CD4-positive, alpha-beta T cell treated with Interleukin-15 for 4 hours (primary cell): ENCODE measurements at regions not wholly inside any gene's neighbourhood (a gene's known extent, or its start where the extent isn't known, plus 50 kb on each side); places are given as distances from the start of the nearest gene placed in this dataset.
"Not testable (repeated sequence)": the region's sequence is repeated elsewhere in the genome, so short reads cannot be mapped to it uniquely, and the experiment has no call there.

Experiments used
- DNase-seq: peaks from one replicate; pipeline ENCODE4 v3.0.0-alpha.2; 2020; ENCODE audit warnings: low spot score

- DNase-seq = no peak
Measured at GRCh38 chr9:75672478-75672877, 218.0 kb upstream of the PCSK5 start.

DNA sequence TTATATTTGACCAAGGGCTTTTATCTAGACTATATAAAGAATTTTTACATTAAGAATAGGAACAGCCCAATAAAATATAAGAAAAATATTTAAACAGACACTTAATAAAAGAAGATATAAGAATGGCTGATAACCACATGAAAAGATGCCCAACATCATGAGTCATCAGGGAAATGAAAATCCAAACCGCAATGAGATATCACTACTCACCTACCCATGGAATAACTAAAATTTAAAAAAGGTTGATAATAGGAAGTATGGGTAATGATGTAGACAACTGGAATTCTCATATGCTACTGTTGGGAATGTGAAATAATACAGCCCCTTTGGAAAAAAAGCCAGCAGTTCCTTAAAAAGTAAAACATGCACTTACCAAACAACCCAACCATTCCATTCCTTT is 206.9 kb upstream of the PCSK5 start:
- no peak for DNase-seq

DNA sequence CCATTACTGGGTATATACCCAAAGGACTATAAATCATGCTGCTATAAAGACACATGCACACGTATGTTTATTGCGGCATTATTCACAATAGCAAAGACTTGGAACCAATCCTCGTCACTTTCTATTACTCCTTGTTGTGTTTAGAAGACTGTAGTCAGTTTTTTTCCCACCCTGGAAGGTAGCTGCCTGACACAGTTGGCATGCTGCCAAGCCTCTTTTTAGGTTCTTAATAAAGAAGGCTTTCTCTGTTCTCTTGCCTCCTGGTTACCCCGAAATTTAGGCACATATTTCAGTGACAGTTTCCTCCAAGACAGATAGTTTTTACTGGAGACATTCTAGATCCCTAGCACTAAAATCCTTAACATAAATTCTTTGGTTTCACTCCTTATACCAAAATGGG is 205.4 kb upstream of the PCSK5 start:
- no peak for DNase-seq

DNA sequence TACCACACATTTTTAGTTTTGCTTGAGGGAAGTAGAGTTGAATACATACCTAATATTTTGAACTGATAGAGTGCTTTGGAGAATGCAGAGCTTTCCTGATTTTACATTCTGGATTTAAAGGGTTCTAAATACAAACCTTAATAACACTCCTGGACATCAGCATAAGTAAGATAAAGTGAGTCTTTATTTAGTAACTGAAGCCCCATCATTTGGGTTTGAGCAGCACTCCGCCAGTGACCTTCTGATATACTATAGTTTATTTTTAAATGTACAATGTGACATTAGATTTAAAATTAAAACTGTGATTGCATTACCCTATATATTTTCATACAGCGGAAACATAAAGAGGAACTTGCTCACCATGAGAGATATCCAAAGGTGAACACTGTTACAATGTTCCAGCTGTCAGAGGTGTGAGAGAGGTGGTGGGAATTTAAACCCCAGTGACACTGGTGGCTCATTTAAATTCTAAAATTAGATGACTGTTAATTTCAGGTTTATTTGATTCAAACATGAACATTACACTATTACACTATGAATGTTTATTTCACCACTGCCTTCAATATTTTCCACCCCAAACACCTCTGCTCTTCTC is 203.0 kb upstream of the PCSK5 start:
- no peak for DNase-seq

DNA sequence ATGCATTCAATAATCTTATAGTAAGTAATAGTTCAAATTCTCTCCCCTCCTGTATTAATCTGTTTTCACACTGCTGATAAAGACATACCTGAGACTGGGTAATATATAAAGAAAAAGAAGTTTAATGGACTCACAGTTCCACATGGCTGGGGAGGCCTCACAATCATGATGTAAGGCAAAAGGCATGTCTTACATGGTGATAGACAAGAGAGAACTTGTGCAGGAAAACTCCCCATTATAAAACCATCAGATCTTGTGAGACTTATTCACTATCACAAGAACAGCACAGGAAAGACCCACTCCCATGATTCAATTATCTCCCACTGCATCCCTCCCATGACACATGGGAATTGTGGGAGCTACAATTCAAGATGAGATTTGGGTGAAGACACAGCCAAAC is 199.9 kb upstream of the PCSK5 start:
- DNase-seq = not testable (repeated sequence)

DNA sequence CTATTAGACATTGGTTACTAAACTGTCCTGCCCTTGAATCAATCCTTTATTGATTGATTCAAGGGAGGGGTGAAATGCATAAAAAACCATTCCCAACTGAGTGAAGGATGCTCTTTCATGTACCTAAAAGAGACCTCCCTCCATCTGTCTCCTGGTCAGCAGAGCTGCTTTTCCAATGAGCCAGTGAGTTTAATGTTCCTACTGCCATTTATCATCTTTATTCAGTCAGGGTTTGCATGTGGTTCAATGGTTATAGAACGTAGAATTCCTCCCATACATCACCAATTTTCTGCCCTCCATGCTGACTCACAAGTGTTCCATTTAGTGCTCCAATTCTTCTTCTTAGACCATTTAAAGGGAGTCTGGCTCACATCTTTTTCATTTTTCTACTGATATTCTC is 199.1 kb upstream of the PCSK5 start:
- DNase-seq = no peak

- DNase-seq = no peak
Measured at GRCh38 chr9:75692309-75692708, 198.2 kb upstream of the PCSK5 start.

DNA sequence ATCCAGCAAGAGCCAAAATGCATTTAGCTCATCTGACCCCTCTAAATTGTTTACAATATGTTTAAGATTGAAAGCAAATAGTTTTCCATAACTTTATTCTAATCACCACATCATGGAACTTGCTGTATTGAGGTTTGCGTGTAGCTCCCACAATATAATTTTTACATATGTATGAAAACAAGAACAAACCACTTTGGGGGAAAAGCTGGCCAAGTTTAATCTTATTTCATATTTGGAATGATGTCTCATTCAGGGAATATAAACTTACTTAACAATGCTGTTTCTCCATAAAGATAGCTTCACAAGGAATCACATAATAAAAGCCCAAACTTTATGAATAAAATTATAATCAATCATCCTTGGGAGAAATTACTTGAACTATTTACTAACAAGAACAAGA is 194.6 kb upstream of the PCSK5 start:
- DNase-seq = no peak

DNA sequence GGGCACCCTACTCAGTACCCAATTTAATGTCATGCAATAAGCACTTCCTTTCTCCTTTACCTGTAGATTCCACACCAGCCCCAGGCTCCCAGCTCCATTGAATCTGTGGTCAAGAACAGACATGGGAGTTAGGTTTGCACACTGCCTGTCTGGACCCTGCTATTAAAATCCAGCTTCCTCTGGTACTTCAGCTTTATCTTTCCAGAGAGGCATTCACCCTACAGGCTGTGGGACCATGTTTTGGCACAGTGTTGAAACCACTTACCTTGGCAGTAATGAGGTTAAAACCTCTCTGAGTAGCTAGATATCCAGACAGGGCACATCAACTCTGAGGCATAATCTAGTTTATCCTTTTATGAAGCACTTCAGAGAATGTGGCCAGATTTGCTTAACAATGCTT is 191.5 kb upstream of the PCSK5 start:
- DNase-seq = no peak

- DNase-seq = no peak
Measured at GRCh38 chr9:75699625-75700251, 190.7 kb upstream of the PCSK5 start.

- no peak for DNase-seq
Measured at GRCh38 chr9:75700252-75700640, 190.2 kb upstream of the PCSK5 start.

GRCh38 chr9:75707191-75707590 is 183.3 kb upstream of the PCSK5 start:
- DNase-seq = no peak

GRCh38 chr9:75709698-75710097 is 180.8 kb upstream of the PCSK5 start:
- no peak for DNase-seq

- no peak for DNase-seq
Measured at GRCh38 chr9:75712700-75713099, 177.8 kb upstream of the PCSK5 start.

GRCh38 chr9:75713335-75713734 is 177.1 kb upstream of the PCSK5 start:
- DNase-seq = no peak

- DNase-seq = no peak
Measured at GRCh38 chr9:75715360-75715759, 175.1 kb upstream of the PCSK5 start.

GRCh38 chr9:75718677-75719076 is 171.8 kb upstream of the PCSK5 start:
- no peak for DNase-seq

DNA sequence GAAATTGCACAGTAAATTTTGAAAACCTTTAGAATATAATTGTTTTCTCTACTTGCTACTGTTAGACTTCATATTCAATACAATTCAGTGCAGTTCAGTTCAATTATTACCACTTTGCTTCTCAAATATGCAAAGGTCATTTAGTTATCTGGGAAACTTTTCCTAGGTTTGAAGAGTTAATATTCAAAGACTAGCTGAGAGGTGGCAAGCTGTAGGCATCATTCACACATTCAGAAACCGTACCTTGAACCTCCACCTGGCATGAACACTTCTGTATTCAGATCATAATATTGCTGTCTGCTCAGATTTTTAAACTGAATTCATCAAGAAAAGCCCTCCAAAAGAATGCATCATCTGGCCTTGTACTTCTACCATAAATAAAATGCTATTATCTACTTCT is 162.1 kb upstream of the PCSK5 start:
- DNase-seq = no peak

- no peak for DNase-seq
Measured at GRCh38 chr9:75734802-75735201, 155.7 kb upstream of the PCSK5 start.

DNA sequence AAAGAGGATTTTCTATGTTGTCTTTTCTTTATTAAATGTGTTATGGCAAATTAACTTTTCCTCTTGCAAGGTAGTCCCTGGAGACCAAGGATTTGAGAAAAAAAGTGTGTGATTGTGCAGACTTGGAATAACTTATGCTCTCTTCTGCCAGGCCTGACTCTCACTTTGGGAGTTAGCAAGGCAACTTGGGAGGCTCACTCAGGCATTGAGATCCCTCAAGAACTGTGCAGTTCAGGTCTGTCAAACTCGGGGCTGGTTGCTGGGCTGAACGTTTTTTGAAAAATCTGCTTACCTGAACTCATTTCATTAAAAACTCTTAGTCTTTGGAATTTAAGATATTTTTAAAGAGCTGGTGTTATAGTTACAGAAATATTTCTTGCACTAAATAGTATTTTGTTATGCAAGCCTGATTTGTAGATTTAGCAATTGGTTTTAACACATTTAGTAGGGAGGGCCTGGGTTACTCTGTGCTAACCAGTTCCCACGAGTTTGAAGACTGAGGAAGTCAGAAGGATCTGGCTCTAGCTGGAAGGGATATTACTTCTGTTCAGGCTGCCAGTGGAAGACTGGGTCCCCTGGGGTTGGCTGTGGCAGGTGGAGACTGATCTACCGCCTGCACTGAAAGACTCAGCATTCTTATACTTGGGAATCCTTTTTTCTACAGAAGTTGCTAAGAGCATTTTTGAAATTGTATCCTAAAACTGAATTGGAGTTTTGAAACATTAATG is 150.4 kb upstream of the PCSK5 start:
- DNase-seq = no peak

- DNase-seq = no peak
Measured at GRCh38 chr9:75743855-75744254, 146.6 kb upstream of the PCSK5 start.

GRCh38 chr9:75754080-75754479 is 136.4 kb upstream of the PCSK5 start:
- DNase-seq = no peak

DNA sequence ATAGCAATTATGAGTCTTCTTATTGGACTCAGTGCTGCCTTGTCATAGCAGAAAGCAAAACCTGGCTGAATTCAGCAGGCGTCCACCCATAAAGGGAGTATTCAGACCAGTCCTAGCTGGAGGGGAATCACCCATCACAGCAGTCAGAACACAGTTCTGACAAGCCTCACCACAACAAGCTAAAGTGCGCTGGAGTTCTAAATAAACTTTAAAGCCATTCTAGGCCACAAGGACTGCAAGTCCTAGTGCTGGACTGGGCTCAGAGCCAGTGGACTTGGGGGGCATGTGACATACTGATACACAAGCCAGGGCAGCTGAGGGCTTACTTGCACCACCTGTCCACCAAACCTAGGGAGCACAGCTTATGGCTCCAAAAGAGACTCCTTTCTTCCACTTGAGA is 115.3 kb upstream of the PCSK5 start:
- no peak for DNase-seq
